H1 (cell line): ENCODE measurements at regions not wholly inside any gene's neighbourhood (a gene's known extent, or its start where the extent isn't known, plus 50 kb on each side); places are given as distances from the start of the nearest gene placed in this dataset.

Source experiments
- BRCA1 ChIP-seq: IDR thresholded peaks from 2 replicates; pipeline ENCODE4 v1.6.1; 2012; ENCODE audit warnings: low read depth, low read length, improper control_type of control experiment
- CHD2 ChIP-seq: IDR thresholded peaks from 2 replicates; pipeline ENCODE4 v1.6.1; 2012; ENCODE audit warnings: low read length, improper control_type of control experiment
- CTCF ChIP-seq, 3 experiments: IDR thresholded peaks; 1 replicate in 2 of 3; 2 replicates in 1 of 3; pipeline versions ENCODE4 v1.5.1 to v1.6.1; 2011; ENCODE audit warnings: low read length in 3 of 3, mild to moderate bottlenecking in 3 of 3, inconsistent platforms in 2 of 3, low read depth in 1 of 3, moderate library complexity in 1 of 3; ENCODE audit not compliant: insufficient read depth in 1 of 3; ENCODE audit errors: control extremely low read depth in 1 of 3
- EGR1 ChIP-seq: IDR thresholded peaks from 2 replicates; pipeline ENCODE4 v1.6.1; 2011; ENCODE audit warnings: low read depth, low read length, borderline replicate concordance
- EP300 ChIP-seq, 2 experiments: IDR thresholded peaks; 1 replicate in 1 of 2; 2 replicates in 1 of 2; pipeline ENCODE4 v1.6.1; 2011 to 2012; ENCODE audit warnings: low read depth in 2 of 2, low read length in 2 of 2, mild to moderate bottlenecking in 2 of 2, borderline replicate concordance in 1 of 2, inconsistent platforms in 1 of 2, moderate library complexity in 1 of 2
- EZH2 ChIP-seq: fragments of 200-600 bp; sonication (generic); IDR thresholded peaks from 2 replicates; pipeline ENCODE4 v1.7.1; 2012; ENCODE audit warnings: low read depth, mild to moderate bottlenecking, moderate library complexity, low read length, inconsistent platforms; ENCODE audit not compliant: severe bottlenecking
- HDAC2 ChIP-seq, 2 experiments: fragments of 300-600 bp in 1 of 2; sonication (generic) in 1 of 2; IDR thresholded peaks; 2 replicates each; pipeline ENCODE4 v1.6.1; 2011 to 2012; ENCODE audit warnings: low read depth in 2 of 2, low read length in 2 of 2, mild to moderate bottlenecking in 2 of 2, moderate library complexity in 2 of 2, borderline replicate concordance in 1 of 2, inconsistent platforms in 1 of 2
- MAFK ChIP-seq: IDR thresholded peaks from 2 replicates; pipeline ENCODE4 v1.6.1; 2012; ENCODE audit warnings: low read depth, mild to moderate bottlenecking, improper control_type of control experiment, low read length
- POLR2A ChIP-seq, 2 experiments: IDR thresholded peaks; 1 replicate in 1 of 2; 2 replicates in 1 of 2; pipeline ENCODE4 v1.6.1; 2011; ENCODE audit warnings: low read depth in 2 of 2, low read length in 2 of 2, mild to moderate bottlenecking in 2 of 2; ENCODE audit errors: control extremely low read depth in 1 of 2
- RAD21 ChIP-seq, 2 experiments: IDR thresholded peaks in 1 of 2; conservative IDR thresholded peaks in 1 of 2; 2 replicates each; pipeline ENCODE4 v1.6.1; 2011; ENCODE audit warnings: low read depth in 2 of 2, low read length in 2 of 2, improper control_type of control experiment in 1 of 2, inconsistent platforms in 1 of 2, mild to moderate bottlenecking in 1 of 2, moderate library complexity in 1 of 2
- SIRT6 ChIP-seq: IDR thresholded peaks from one replicate; pipeline ENCODE4 v1.7.1; 2012; ENCODE audit warnings: low read length, inconsistent platforms
- SP4 ChIP-seq: IDR thresholded peaks from 2 replicates; pipeline ENCODE4 v1.6.1; 2012; ENCODE audit warnings: low read length, inconsistent platforms
- SRF ChIP-seq: IDR thresholded peaks from 2 replicates; pipeline ENCODE4 v1.6.1; 2011; ENCODE audit warnings: mild to moderate bottlenecking, low read depth, low read length, moderate library complexity
- YY1 ChIP-seq: IDR thresholded peaks from 2 replicates; pipeline ENCODE4 v1.6.1; 2011; ENCODE audit warnings: low read depth, mild to moderate bottlenecking, low read length

GRCh38 chr3:137100326-137100725 lies 142.5 kb downstream of the IL20RB start:
- TF ChIP-seq CTCF (IDR thresholded peaks at IDR 0.05; ENCODE audit: control extremely low read depth in 1 of 3, insufficient read depth in 1 of 3, low read depth in 1 of 3, low read length in 3 of 3) (no peak), POLR2A (IDR thresholded peaks at IDR 0.05; ENCODE audit: control extremely low read depth in 1 of 2, low read depth in 2 of 2, low read length in 2 of 2) (no peak), SP4 (no peak), MAFK (no peak), EZH2 (no peak), SRF (no peak), CHD2 (no peak), RAD21 (IDR thresholded peaks at IDR 0.05 in 1 of 2, conservative IDR thresholded peaks at IDR 0.05 in 1 of 2; ENCODE audit: low read depth in 2 of 2, low read length in 2 of 2) (no peak), BRCA1 (no peak), SIRT6 (no peak), EP300 (IDR thresholded peaks at IDR 0.05; ENCODE audit: borderline replicate concordance in 1 of 2, low read depth in 2 of 2, low read length in 2 of 2) (no peak), YY1 (no peak), HDAC2 (IDR thresholded peaks at IDR 0.05; ENCODE audit: borderline replicate concordance in 1 of 2, low read depth in 2 of 2, low read length in 2 of 2) (peak in 1 of 2 experiments; percentile 68; a peak in 1 of 4 replicates), EGR1 (no peak)
